NCI-H146 treated with DMSO at 0.1 percent for 48 hours (cell line): ENCODE measurements at regions not wholly inside any gene's neighbourhood (a gene's known extent, or its start where the extent isn't known, plus 50 kb on each side); places are given as distances from the start of the nearest gene placed in this dataset.

Experiments
- DNase-seq: peaks from one replicate; lab custom pipeline; 2025; ENCODE audit not compliant: unreplicated experiment; lab: John Stamatoyannopoulos, UW

- no peak for DNase-seq
These were observed 211.5 kb upstream of the C14orf180 start for GRCh38 chr14:104367866-104368750.

- DNase-seq: no peak
These were observed 210.8 kb upstream of the C14orf180 start for GRCh38 chr14:104368751-104369100.

DNA sequence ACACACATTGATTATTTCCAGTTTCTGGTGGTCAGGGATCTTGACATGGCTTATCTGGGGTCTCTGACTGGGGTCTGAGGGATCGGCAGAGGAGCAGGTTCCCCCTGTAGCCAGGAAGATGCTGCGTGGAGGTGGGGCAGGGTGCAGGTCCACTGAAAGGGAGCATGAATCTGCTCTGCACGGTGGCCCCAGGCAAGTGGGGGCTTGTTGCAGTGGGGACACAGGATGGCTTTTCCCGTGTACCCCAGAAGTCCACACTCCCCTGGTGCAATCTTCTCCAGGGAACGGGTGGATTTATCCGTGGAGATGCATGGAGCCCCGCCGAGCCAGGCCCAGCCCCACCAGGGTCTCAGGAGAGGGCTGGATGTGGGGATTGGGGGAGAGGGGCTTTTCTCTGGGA lies 210.4 kb upstream of the C14orf180 start:
- DNase-seq: no peak

GRCh38 chr14:104370256-104370870 lies 209.2 kb upstream of the C14orf180 start:
- no peak for DNase-seq

- no peak for DNase-seq
These were observed 208.5 kb upstream of the C14orf180 start for GRCh38 chr14:104371031-104371430.

- DNase-seq: no peak
These were observed 207.6 kb upstream of the C14orf180 start for GRCh38 chr14:104371917-104372316.

GRCh38 chr14:104372390-104373054 lies 207.0 kb upstream of the C14orf180 start:
- DNase-seq: no peak

DNA sequence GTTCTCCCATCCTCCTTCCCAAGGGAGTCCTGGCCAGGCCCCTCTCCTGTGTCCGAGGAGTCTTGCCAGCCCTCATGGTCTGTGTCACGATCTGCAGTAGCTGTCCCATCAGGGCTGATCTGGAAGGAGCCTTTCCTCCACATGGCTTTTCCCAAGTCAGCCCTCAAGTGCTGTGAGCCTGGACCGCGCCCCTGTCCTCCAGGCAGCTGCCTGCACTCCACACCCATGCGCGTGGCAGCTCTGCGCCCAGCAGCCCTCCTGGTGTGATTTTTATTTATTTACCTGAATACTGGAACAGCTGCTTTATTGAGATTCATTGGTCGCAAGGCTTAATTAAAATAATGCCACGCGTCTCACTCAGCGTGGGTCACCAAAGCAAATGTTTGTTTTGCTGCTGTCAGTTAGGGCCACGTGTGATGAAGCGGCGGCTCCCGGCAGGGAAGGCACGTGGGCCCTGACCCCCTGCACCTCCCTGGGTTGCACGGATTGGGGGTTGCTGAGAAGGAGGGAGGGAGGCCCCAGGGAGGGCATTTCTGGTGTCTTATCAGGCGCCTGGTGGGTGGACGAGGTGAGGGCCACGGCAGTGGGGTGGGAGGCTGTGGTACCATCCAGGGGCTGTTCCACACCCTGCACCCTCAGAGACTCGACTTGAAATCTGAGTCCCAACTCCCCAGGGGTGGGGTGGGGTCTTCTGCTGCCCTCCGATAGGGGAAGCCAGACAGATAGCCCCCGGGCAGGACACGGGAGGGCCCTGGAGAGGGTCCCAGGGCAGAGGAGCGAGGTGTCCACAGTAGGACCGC lies 206.3 kb upstream of the C14orf180 start:
- DNase-seq: no peak

DNA sequence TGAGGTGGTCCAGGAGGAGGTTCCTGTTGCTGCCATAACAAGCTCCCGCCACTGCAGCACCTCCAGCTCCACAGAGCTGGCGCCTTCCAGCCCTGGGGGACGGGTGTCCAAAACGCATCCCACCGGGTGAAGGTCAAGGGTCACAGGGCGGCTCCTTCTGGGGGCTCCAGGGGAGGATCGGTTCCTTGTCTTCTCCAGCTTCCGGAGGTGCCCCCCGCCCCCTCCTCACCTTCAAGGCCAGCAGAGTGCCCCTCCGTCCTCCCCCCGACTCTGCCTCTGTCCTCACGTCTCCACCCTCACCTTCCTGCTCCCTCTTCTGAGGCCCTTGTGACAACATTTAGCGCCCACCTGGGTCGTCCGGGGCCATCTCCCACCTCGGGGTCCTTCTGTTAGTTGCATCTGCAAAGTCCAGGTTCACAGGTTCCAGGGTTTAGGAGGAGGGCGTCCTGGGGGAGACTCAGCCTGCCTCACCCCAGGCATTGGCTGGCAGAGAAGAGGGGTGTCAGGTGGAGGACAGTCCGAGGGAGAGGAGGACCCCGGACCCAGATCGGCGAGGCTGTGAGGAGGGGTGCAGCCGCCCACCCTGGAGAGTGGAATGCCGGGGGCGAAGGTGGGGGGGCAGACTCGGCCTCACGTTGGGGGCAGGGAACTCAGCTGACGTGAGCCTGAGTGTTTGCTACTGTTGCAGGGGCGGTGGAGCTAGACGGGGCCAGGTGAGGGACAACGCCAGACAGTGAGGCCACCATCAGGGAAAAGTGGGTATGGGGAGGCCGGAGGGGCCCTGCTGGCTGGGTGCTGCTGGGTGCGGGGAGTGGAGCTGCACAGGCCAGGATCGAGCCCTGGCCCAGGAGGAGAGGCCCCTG lies 205.5 kb upstream of the C14orf180 start:
- no peak for DNase-seq

GRCh38 chr14:104374718-104375080 lies 204.9 kb upstream of the C14orf180 start:
- no peak for DNase-seq

DNA sequence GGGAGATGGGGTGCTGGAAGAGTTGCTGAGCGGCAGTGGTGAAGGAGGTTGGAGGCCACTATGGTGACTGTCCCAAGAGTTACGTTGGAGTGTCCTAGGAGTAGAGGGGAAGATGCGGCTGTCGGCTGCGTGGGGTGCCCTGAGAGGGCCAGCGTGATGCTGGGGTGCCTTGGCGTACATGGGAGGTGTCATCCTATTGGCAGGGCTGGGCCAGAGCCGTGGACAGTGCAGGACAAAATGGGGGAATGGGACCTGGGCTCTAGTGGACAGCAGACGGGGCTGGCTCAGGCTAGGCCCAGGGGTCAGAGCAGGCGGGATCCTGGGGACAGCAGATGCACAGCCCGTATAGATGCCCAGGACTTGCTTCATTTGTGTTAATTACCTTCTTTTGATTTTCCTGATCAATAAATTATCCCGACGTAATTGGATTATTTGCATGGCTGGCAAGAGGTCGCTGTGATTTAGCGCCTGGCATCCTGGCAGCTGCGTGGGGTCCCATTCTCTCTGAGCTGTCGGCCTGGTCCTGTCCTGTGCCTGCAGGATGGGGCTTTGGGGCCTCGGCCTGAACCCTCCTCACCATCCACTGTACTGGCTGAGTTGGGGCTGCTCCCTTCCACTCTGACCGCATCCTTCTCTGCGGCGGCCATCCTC lies 203.9 kb upstream of the C14orf180 start:
- DNase-seq: no peak

- DNase-seq: no peak
These were observed 203.1 kb upstream of the C14orf180 start for GRCh38 chr14:104376202-104377140.

- DNase-seq: no peak
These were observed 202.3 kb upstream of the C14orf180 start for GRCh38 chr14:104377256-104377655.

DNA sequence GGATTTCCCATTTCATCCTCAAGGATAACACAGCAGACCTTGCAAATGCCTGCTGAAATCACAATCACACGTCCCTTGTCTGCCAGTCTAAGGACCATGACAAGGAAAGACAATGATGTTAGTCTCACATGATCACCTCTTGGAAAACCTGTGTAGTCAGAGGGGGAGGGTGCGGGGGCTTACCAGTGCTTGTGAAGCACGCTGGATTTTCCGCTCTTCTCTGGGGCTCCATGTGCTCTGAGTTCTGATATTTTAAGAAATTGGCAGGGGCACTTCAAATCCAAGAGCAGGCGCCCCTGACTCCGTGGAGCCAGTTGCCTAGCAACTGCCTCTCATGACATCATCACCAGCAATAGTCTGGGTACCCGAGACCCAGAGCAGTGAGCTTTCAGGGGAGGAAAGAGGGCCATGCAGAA lies 200.9 kb upstream of the C14orf180 start:
- no peak for DNase-seq

- no peak for DNase-seq
These were observed 197.0 kb upstream of the C14orf180 start for GRCh38 chr14:104382361-104383087.

DNA sequence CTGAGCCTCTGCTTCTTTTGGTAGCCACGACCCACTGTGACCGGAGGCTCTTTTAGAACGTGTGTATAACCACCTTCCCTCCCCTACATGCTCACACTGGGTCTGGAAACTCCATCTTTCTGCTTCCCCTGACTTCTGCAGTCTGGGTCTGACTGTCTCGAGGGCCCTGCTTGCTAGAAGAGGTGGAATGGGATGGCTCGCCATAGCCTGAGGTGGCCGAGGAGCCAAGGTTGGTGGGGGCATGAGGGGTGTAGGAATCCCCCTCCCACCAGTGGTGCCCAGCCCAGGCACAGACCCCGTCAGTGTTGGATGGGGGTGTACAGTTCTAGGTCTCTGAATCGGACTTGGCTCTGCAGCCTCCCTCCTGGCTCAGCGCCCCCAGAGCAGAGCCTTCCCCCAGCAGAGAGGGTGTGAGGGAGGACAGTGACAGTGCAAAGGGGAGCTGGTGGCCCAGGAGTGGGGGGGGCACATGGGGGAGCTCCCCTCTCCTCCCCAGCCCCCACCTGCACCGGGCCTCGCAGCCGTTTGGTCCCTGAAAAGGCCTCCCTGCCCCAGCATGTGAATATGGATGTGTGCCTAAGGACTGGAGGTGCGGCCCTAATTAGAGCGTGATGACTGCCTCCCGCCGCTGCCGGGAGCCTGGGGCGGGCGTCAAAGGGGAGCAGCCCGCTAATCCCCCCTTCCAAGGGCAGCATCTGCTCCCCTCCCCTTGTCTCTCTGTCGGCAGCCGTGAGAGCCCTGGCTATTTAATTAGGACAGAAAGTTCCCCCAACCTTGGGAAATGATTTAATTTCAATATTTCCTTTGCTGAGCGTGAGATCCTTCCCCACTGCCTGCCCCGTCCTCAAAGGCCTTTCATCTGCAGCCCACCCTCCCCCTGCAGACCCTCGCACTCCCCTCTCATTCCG lies 196.2 kb upstream of the C14orf180 start:
- no peak for DNase-seq
